ENCODE measurements at regions not wholly inside any gene's neighbourhood (a gene's known extent, or its start where the extent isn't known, plus 50 kb on each side); places are given as distances from the start of the nearest gene placed in this dataset.

DNA sequence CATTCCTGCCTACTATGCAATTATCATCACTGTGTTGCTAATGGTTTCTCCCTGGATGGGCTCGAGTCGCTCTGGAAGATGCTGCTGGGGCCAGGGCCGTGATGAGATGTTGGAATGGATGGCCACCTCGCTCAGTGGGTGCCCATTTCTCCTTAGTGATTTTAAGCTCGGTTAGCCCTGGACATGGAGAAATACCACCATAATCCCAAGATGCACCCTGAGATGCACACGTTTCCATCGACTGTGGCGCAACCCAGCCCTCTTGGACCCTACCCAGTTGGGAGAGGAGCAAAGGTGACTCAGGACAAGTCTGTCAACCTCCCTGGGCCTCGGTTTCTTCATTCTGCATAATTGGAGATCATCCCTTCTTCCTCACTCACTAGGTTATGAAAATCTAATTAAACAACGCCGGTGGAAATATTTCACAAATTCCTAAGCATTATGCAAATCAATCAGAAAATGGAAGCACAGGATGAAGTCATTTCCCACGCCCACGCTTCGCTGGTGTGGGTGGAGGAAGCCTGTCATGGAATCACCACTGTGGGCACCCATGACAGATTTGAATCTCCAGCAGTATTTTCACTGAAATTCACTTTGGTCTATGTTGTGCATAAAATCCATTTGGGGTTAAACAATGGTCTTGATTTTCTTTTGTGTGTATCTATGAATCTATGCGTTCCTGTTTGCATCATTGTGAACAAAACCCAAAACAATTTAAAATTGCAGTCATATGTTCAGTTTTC is 195.2 kb downstream of the AXIN2 start:
- Histone ChIP-seq H3K14ac (replicated peaks; ENCODE audit: low read depth, low read length) (no peak overlapping the region), H4K5ac (ENCODE audit: low read depth, low read length) (no peak overlapping the region), H3K4ac (ENCODE audit: low read depth, low read length) (no peak overlapping the region), H2AFZ (replicated peaks; ENCODE audit: low read length, poor library complexity) (no peak overlapping the region), H3K27ac (ENCODE audit: insufficient read depth, low read length) (no peak overlapping the region), H3K56ac (ENCODE audit: extremely low read depth, insufficient read depth, low read length) (no peak overlapping the region), H2BK5ac (ENCODE audit: low read depth, low read length, poor library complexity, severe bottlenecking) (no peak overlapping the region), H2BK15ac (ENCODE audit: low read depth, low read length) (no peak overlapping the region), H3K18ac (ENCODE audit: low read depth, low read length) (no peak overlapping the region), H3K79me1 (ENCODE audit: low read depth in 1 of 2, low read length in 2 of 2) (no peaks in the 10 kb centered on the region), H3K4me3 (ENCODE audit: insufficient read depth, low read depth, low read length) (no peak overlapping the region), H3K9me3 (ENCODE audit: control insufficient read depth, insufficient read depth, low read length) (no peaks in the 10 kb centered on the region), H3K9me1 (ENCODE audit: insufficient read depth, low read length) (no peaks in the 10 kb centered on the region), H4K20me1 (ENCODE audit: insufficient read depth, low read length) (no peaks in the 10 kb centered on the region), H2AK9ac (replicated peaks; ENCODE audit: low read depth, low read length, poor library complexity) (no peak overlapping the region), H3K9ac (ENCODE audit: low read depth, low read length) (no peak overlapping the region), H2BK120ac (ENCODE audit: low read depth, low read length) (no peak overlapping the region), H2BK20ac (ENCODE audit: low read depth, low read length) (no peak overlapping the region), H3K27me3 (ENCODE audit: control insufficient read depth, insufficient read depth, low read length) (peaks cover 22% of the 10 kb centered on the region), H2AK5ac (ENCODE audit: low read depth, low read length) (no peak overlapping the region), H3K4me2 (ENCODE audit: low read depth, low read length) (no peak overlapping the region), H3K36me3 (ENCODE audit: control insufficient read depth, insufficient read depth, low read length) (no peaks in the 10 kb centered on the region), H4K91ac (ENCODE audit: insufficient read depth, low read depth, low read length) (no peak overlapping the region), H3K23ac (ENCODE audit: low read depth, low read length) (no peak overlapping the region), H4K8ac (ENCODE audit: low read depth in 2 of 2, low read length in 2 of 2) (no peak overlapping the region), H3K4me1 (ENCODE audit: control insufficient read depth, insufficient read depth, low read length) (no peaks in the 10 kb centered on the region)
- ATAC-seq (ENCODE audit: low read depth), result no peak
- ChIA-PET POLR2A (ENCODE audit: unreplicated experiment) (interaction anchor here (0.7 kb wide), 1 partner anchor 113 kb away, joined by 3 read pairs; no protein-coding TSS in a partner anchor), CTCF (no interaction called here)
- TF ChIP-seq, protein P1, sequence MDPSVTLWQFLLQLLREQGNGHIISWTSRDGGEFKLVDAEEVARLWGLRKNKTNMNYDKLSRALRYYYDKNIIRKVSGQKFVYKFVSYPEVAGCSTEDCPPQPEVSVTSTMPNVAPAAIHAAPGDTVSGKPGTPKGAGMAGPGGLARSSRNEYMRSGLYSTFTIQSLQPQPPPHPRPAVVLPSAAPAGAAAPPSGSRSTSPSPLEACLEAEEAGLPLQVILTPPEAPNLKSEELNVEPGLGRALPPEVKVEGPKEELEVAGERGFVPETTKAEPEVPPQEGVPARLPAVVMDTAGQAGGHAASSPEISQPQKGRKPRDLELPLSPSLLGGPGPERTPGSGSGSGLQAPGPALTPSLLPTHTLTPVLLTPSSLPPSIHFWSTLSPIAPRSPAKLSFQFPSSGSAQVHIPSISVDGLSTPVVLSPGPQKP (IDR thresholded peaks at IDR 0.05; ENCODE audit: borderline replicate concordance, low read depth, low read length), result no peak
- TF ChIP-seq MAFK (IDR thresholded peaks at IDR 0.05; ENCODE audit: low read depth, low read length) (no peak), CTCF (conservative IDR thresholded peaks at IDR 0.05; ENCODE audit: low read depth, low read length) (no peak), FOS (IDR thresholded peaks at IDR 0.05; ENCODE audit: low read depth, low read length) (no peak), SMC3 (IDR thresholded peaks at IDR 0.05; ENCODE audit: low read depth, low read length) (no peak), MXI1 (IDR thresholded peaks at IDR 0.05; ENCODE audit: borderline replicate concordance, low read depth, low read length) (no peak), BHLHE40 (IDR thresholded peaks at IDR 0.05; ENCODE audit: low read depth, low read length) (no peak), MAZ (IDR thresholded peaks at IDR 0.05; ENCODE audit: borderline replicate concordance, low read depth, low read length) (no peak), NFE2L2 (IDR thresholded peaks at IDR 0.05; ENCODE audit: low read depth, low read length) (no peak), POLR2A (IDR thresholded peaks at IDR 0.05; ENCODE audit: low read depth, low read length) (no peak), RAD21 (IDR thresholded peaks at IDR 0.05; ENCODE audit: low read length) (no peak), CEBPB (IDR thresholded peaks at IDR 0.05; ENCODE audit: low read depth, low read length) (no peak), RCOR1 (IDR thresholded peaks at IDR 0.05; ENCODE audit: insufficient replicate concordance, low read length) (no peak), CHD1 (IDR thresholded peaks at IDR 0.05; ENCODE audit: low read depth, low read length) (no peak), RFX5 (IDR thresholded peaks at IDR 0.05; ENCODE audit: low read depth, low read length) (no peak)
- TF ChIP-seq, protein P2, sequence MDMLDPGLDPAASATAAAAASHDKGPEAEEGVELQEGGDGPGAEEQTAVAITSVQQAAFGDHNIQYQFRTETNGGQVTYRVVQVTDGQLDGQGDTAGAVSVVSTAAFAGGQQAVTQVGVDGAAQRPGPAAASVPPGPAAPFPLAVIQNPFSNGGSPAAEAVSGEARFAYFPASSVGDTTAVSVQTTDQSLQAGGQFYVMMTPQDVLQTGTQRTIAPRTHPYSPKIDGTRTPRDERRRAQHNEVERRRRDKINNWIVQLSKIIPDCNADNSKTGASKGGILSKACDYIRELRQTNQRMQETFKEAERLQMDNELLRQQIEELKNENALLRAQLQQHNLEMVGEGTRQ (IDR thresholded peaks at IDR 0.05; ENCODE audit: low read depth, low read length), result no peak
- in situ Hi-C loops (cut with MboI; ENCODE audit: low sequenced_read_pairs) (no loop called here), intact Hi-C loops (cut with micrococcal nuclease) (no loop called here), dilution Hi-C loops (cut with HindIII; ENCODE audit: low sequenced_read_pairs, unreplicated experiment) (no loop called here)
- no peak for DNase-seq
- WGBS, 2 experiments (ENCODE audit: extremely low coverage in 2 of 2, insufficient read length in 1 of 2), result 80% methylated on average over 1 of the region's 15 CpGs; no CpG with 5 or more reads in 1 of the 2 experiments
- no TSS peak for BruUV-seq (replicated peaks)

All from IMR-90 (cell line).